ENCODE measurements at regions not wholly inside any gene's neighbourhood (a gene's known extent, or its start where the extent isn't known, plus 50 kb on each side); places are given as distances from the start of the nearest gene placed in this dataset.

GRCh38 chr3:61311044-61311443 is 59.8 kb upstream of the FHIT start:
- Mint-ChIP-seq H3K4me3 (no peak overlapping the region), H3K9me3 (no peaks in the 10 kb centered on the region), H3K36me3 (no peaks in the 10 kb centered on the region), H3K27me3 (peaks cover 4% of the 10 kb centered on the region), H3K27ac (no peak overlapping the region), H3K4me1 (no peaks in the 10 kb centered on the region)
- ATAC-seq (ENCODE audit: low read depth) = no peak
- no peak for DNase-seq (ENCODE audit: low spot score in 2 of 2)

- Mint-ChIP-seq H3K4me3 (no peak overlapping the region), H3K27ac (no peak overlapping the region), H3K27me3 (peaks cover 8% of the 10 kb centered on the region), H3K9me3 (no peaks in the 10 kb centered on the region), H3K36me3 (no peaks in the 10 kb centered on the region), H3K4me1 (no peaks in the 10 kb centered on the region)
- no peak for DNase-seq (ENCODE audit: low spot score in 2 of 2)
- ATAC-seq (ENCODE audit: low read depth) = no peak
These were observed 64.6 kb upstream of the FHIT start for GRCh38 chr3:61315871-61316270.

GRCh38 chr3:61323094-61323493 is 71.8 kb upstream of the FHIT start:
- Mint-ChIP-seq H3K27me3 (peaks cover 7% of the 10 kb centered on the region), H3K4me3 (no peak overlapping the region)
- no peak for ATAC-seq (ENCODE audit: low read depth)

GRCh38 chr3:61331929-61332552 is 80.8 kb upstream of the FHIT start:
- Mint-ChIP-seq H3K4me3 (no peak overlapping the region), H3K27ac (no peak overlapping the region), H3K27me3 (peaks cover 6% of the 10 kb centered on the region), H3K9me3 (no peaks in the 10 kb centered on the region), H3K4me1 (no peaks in the 10 kb centered on the region), H3K36me3 (no peaks in the 10 kb centered on the region)
- DNase-seq (ENCODE audit: low spot score in 2 of 2) = no peak
- ATAC-seq (ENCODE audit: low read depth) = no peak

More at GRCh38 chr3:61323094-61323493, 71.8 kb upstream of the FHIT start:
- Mint-ChIP-seq H3K4me1 (no peaks in the 10 kb centered on the region), H3K36me3 (no peaks in the 10 kb centered on the region), H3K9me3 (no peaks in the 10 kb centered on the region), H3K27ac (no peak overlapping the region)
- DNase-seq (ENCODE audit: low spot score in 2 of 2) = no peak

GRCh38 chr3:61333192-61333961 is 82.1 kb upstream of the FHIT start:
- no peak for ATAC-seq (ENCODE audit: low read depth)
- DNase-seq (ENCODE audit: low spot score in 2 of 2) = no peak
- Mint-ChIP-seq H3K36me3 (no peaks in the 10 kb centered on the region), H3K4me1 (no peaks in the 10 kb centered on the region), H3K9me3 (peaks cover 2% of the 10 kb centered on the region), H3K4me3 (no peak overlapping the region), H3K27ac (no peak overlapping the region), H3K27me3 (peaks cover 6% of the 10 kb centered on the region)

GRCh38 chr3:61334783-61335182 is 83.5 kb upstream of the FHIT start:
- DNase-seq (ENCODE audit: low spot score in 2 of 2) = no peak
- Mint-ChIP-seq H3K27me3 (peaks cover 4% of the 10 kb centered on the region), H3K27ac (no peak overlapping the region), H3K36me3 (no peaks in the 10 kb centered on the region), H3K4me3 (no peak overlapping the region), H3K4me1 (no peaks in the 10 kb centered on the region), H3K9me3 (peaks cover 2% of the 10 kb centered on the region)
- ATAC-seq (ENCODE audit: low read depth) = no peak

- Mint-ChIP-seq H3K36me3 (no peaks in the 10 kb centered on the region), H3K27ac (no peak overlapping the region), H3K27me3 (peaks cover 4% of the 10 kb centered on the region), H3K4me1 (no peaks in the 10 kb centered on the region), H3K4me3 (no peak overlapping the region), H3K9me3 (peaks cover 2% of the 10 kb centered on the region)
- ATAC-seq (ENCODE audit: low read depth) (no peak), DNase-seq (ENCODE audit: low spot score in 2 of 2) (no peak)
These were observed 89.7 kb upstream of the FHIT start for GRCh38 chr3:61340931-61341461.

GRCh38 chr3:61343543-61343942 is 92.3 kb upstream of the FHIT start:
- ATAC-seq (ENCODE audit: low read depth) (no peak), DNase-seq (ENCODE audit: low spot score in 2 of 2) (no peak)
- H3K4me3 Mint-ChIP-seq = no peak overlapping the region
- H3K27ac Mint-ChIP-seq = no peak overlapping the region
- H3K27me3 Mint-ChIP-seq = peaks cover 4% of the 10 kb centered on the region
- no peaks in the 10 kb centered on the region for H3K9me3 Mint-ChIP-seq
- no peaks in the 10 kb centered on the region for H3K4me1 Mint-ChIP-seq
- H3K36me3 Mint-ChIP-seq = no peaks in the 10 kb centered on the region

GRCh38 chr3:61345020-61345419 is 93.8 kb upstream of the FHIT start:
- Mint-ChIP-seq H3K4me1 (no peaks in the 10 kb centered on the region), H3K9me3 (no peaks in the 10 kb centered on the region), H3K27ac (no peak overlapping the region), H3K4me3 (no peak overlapping the region), H3K27me3 (peaks cover 4% of the 10 kb centered on the region), H3K36me3 (no peaks in the 10 kb centered on the region)
- ATAC-seq (ENCODE audit: low read depth) (no peak), DNase-seq (ENCODE audit: low spot score in 2 of 2) (no peak)

- no peak for ATAC-seq (ENCODE audit: low read depth)
- Mint-ChIP-seq H3K4me1 (no peaks in the 10 kb centered on the region), H3K27me3 (peaks cover 4% of the 10 kb centered on the region), H3K9me3 (no peaks in the 10 kb centered on the region), H3K27ac (no peak overlapping the region), H3K36me3 (no peaks in the 10 kb centered on the region), H3K4me3 (no peak overlapping the region)
- no peak for DNase-seq (ENCODE audit: low spot score in 2 of 2)
These were observed 96.7 kb upstream of the FHIT start for GRCh38 chr3:61347981-61348380.

- Mint-ChIP-seq H3K9me3 (no peaks in the 10 kb centered on the region), H3K36me3 (no peaks in the 10 kb centered on the region), H3K27me3 (peaks cover 2% of the 10 kb centered on the region), H3K27ac (no peak overlapping the region), H3K4me3 (no peak overlapping the region), H3K4me1 (peaks cover 1% of the 10 kb centered on the region)
- no peak for ATAC-seq (ENCODE audit: low read depth)
- no peak for DNase-seq (ENCODE audit: low spot score in 2 of 2)
These were observed 98.5 kb upstream of the FHIT start for GRCh38 chr3:61349717-61350116.

GRCh38 chr3:61350782-61351309 is 99.6 kb upstream of the FHIT start:
- no peak for ATAC-seq (ENCODE audit: low read depth)
- peaks cover 3% of the 10 kb centered on the region for H3K4me1 Mint-ChIP-seq
- no peak overlapping the region for H3K27ac Mint-ChIP-seq
- H3K36me3 Mint-ChIP-seq = no peaks in the 10 kb centered on the region
- no peak overlapping the region for H3K4me3 Mint-ChIP-seq
- peaks cover 5% of the 10 kb centered on the region for H3K27me3 Mint-ChIP-seq
- no peaks in the 10 kb centered on the region for H3K9me3 Mint-ChIP-seq
- DNase-seq (ENCODE audit: low spot score in 2 of 2) = no peak

GRCh38 chr3:61352306-61352705 is 101.1 kb upstream of the FHIT start:
- H3K4me3 Mint-ChIP-seq = no peak overlapping the region
- H3K36me3 Mint-ChIP-seq = no peaks in the 10 kb centered on the region
- ATAC-seq (ENCODE audit: low read depth) (no peak), DNase-seq (ENCODE audit: low spot score in 2 of 2) (no peak)
- peaks cover 9% of the 10 kb centered on the region for H3K27me3 Mint-ChIP-seq
- no peaks in the 10 kb centered on the region for H3K9me3 Mint-ChIP-seq
- peaks cover 3% of the 10 kb centered on the region for H3K4me1 Mint-ChIP-seq
- H3K27ac Mint-ChIP-seq = no peak overlapping the region

- no peak for ATAC-seq (ENCODE audit: low read depth)
- H3K27ac Mint-ChIP-seq = no peak overlapping the region
- no peak for DNase-seq (ENCODE audit: low spot score in 2 of 2)
- peaks cover 9% of the 10 kb centered on the region for H3K27me3 Mint-ChIP-seq
- no peak overlapping the region for H3K4me3 Mint-ChIP-seq
- H3K9me3 Mint-ChIP-seq = no peaks in the 10 kb centered on the region
- H3K36me3 Mint-ChIP-seq = no peaks in the 10 kb centered on the region
- H3K4me1 Mint-ChIP-seq = peaks cover 3% of the 10 kb centered on the region
These were observed 102.1 kb upstream of the FHIT start for GRCh38 chr3:61353382-61353781.

Data from memory B cell (primary cell).